ENCODE measurements at regions not wholly inside any gene's neighbourhood (a gene's known extent, or its start where the extent isn't known, plus 50 kb on each side); places are given as distances from the start of the nearest gene placed in this dataset.
"Not testable (repeated sequence)": the region's sequence is repeated elsewhere in the genome, so short reads cannot be mapped to it uniquely, and the experiment has no call there.

DNA sequence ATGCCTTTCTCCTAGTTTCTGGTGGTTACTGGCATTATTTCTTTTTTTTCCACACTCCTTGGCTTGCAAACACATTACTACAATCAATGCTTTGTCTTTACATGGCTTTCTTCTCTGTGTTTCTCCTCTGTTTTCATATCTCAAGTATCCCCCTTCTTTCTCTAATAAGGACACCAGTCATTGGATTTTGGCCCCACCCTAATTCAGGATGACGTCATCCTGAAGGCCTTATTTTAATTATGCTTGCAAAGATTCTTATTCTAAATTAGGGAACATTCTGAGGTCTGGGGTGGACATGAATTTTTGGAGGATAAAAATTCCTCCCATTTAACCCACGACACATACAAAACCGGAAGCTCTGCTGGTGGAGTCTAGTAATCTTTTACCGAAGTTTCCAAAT lies 1556.6 kb downstream of the DPP10 start:
- peaks cover 0 to 5% of the 10 kb centered on the region in 2 donors for H3K9me3 ChIP-seq
- no peaks in the 10 kb centered on the region for H3K36me3 ChIP-seq
- no peak for DNase-seq (ENCODE audit: low spot score in 2 of 2)
- no peak overlapping the region for H3K4me3 ChIP-seq
- intact Hi-C loops (cut with DNase I; ENCODE audit: low total_unique reads): no loop called here
- H3K27me3 ChIP-seq: no peaks in the 10 kb centered on the region
- TF ChIP-seq POLR2AphosphoS5 (IDR thresholded peaks at IDR 0.05): no peak
- TF ChIP-seq POLR2A (IDR thresholded peaks at IDR 0.05): no peak
- TF ChIP-seq, protein P1, sequence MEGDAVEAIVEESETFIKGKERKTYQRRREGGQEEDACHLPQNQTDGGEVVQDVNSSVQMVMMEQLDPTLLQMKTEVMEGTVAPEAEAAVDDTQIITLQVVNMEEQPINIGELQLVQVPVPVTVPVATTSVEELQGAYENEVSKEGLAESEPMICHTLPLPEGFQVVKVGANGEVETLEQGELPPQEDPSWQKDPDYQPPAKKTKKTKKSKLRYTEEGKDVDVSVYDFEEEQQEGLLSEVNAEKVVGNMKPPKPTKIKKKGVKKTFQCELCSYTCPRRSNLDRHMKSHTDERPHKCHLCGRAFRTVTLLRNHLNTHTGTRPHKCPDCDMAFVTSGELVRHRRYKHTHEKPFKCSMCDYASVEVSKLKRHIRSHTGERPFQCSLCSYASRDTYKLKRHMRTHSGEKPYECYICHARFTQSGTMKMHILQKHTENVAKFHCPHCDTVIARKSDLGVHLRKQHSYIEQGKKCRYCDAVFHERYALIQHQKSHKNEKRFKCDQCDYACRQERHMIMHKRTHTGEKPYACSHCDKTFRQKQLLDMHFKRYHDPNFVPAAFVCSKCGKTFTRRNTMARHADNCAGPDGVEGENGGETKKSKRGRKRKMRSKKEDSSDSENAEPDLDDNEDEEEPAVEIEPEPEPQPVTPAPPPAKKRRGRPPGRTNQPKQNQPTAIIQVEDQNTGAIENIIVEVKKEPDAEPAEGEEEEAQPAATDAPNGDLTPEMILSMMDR (IDR thresholded peaks at IDR 0.05): no peak
- H3K4me1 ChIP-seq: no peaks in the 10 kb centered on the region
- no peak overlapping the region for H3K27ac ChIP-seq

DNA sequence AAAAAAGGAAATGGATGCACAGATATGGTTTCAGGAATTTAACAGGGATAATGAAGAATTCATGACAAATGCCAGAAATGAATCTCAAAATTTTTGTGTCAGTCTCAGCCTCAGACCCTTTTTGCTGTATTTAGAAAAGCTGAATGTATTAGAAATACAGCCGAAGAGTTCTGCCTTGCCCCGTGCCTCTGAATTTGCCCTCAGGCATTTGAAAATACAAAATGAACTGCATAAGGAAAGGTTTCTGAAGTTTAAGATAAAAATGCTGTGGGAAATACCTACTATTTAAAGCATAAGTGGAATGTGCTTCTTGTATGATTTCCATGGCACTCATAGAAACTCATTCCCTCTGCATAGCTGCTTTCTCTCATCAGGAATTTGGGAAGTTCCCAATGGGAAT lies 1580.6 kb downstream of the DPP10 start:
- Histone ChIP-seq H3K4me3 (no peak overlapping the region), H3K27me3 (no peaks in the 10 kb centered on the region), H3K4me1 (no peaks in the 10 kb centered on the region), H3K27ac (no peak overlapping the region), H3K9me3 (no peaks in the 10 kb centered on the region), H3K36me3 (no peaks in the 10 kb centered on the region)
- intact Hi-C loops (cut with DNase I; ENCODE audit: low total_unique reads): no loop called here
- TF ChIP-seq, protein P1 (IDR thresholded peaks at IDR 0.05): no peak
- no peak for TF ChIP-seq POLR2A (IDR thresholded peaks at IDR 0.05)
- no peak for DNase-seq (ENCODE audit: low spot score in 2 of 2)

DNA sequence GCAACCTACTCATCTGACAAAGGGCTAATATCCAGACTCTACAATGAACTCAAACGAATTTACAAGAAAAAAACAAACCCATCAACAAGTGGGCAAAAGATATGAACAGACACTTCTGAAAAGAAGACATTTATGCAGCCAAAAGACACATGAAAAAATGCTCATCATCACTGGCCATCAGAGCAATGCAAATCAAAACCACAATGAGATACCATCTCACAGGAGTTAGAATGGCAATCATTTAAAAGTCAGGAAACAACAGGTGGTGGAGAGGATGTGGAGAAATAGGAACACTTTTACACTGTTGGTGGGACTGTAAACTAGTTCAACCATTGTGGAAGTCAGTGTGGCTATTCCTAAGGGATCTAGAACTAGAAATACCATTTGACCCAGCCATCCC lies 1596.3 kb downstream of the DPP10 start:
- intact Hi-C loops (cut with DNase I; ENCODE audit: low total_unique reads); DNase-seq (ENCODE audit: low spot score in 2 of 2); H3K27me3 ChIP-seq; H3K4me1 ChIP-seq; H3K9me3 ChIP-seq; H3K27ac ChIP-seq; H3K4me3 ChIP-seq; H3K36me3 ChIP-seq: not testable (repeated sequence)

DNA sequence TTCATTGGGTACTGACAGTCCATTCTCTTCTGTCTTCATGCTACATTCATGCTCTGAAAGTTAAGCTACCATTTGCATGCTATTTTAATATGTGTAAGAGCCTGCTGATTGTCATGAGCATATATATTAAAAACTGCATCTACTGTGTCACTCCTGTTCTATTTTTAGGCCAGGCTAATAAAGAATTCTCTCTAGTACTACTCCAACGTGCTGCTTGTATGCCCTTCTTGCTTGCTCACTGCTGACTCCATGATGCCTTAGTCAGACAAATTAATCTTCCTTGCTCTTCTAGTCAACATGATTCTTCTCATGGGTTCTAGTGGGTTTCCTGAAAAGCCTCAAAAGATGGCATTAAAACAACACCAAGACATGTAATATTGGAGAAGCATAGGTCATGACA lies 1600.1 kb downstream of the DPP10 start:
- Histone ChIP-seq H3K27me3 (no peaks in the 10 kb centered on the region), H3K36me3 (no peaks in the 10 kb centered on the region), H3K4me3 (no peak overlapping the region), H3K9me3 (no peaks in the 10 kb centered on the region), H3K27ac (no peak overlapping the region), H3K4me1 (no peaks in the 10 kb centered on the region)
- intact Hi-C loops (cut with DNase I; ENCODE audit: low total_unique reads): loop anchor here (5.0 kb wide), 1 partner anchor 525 kb away; no protein-coding TSS in a partner anchor
- DNase-seq (ENCODE audit: low spot score in 2 of 2): no peak
- TF ChIP-seq POLR2AphosphoS5 (IDR thresholded peaks at IDR 0.05): no peak
- TF ChIP-seq POLR2A (IDR thresholded peaks at IDR 0.05): no peak
- TF ChIP-seq, protein P1 (IDR thresholded peaks at IDR 0.05): no peak

DNA sequence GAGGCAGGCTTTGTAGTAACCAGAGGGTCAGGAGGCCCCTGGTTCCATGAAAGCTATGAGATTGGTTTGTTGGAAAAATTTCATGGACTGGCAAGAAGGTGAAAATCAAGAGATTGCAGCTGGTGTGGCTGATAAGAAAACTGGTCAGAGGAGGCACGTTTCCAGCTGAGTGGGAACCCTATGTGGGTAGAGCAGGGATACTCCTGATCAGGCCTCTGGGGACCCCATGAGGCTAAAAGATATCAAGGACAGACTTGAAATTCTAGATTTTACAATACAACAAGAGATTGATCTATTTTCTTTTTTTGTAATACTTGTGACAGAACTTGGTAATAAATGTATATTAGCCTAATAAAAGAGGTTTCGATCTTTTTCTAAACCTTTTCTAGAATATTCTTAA lies 1615.1 kb downstream of the DPP10 start:
- Histone ChIP-seq H3K9me3 (no peaks in the 10 kb centered on the region), H3K27ac (no peak overlapping the region), H3K27me3 (no peaks in the 10 kb centered on the region), H3K4me1 (no peaks in the 10 kb centered on the region), H3K4me3 (no peak overlapping the region), H3K36me3 (no peaks in the 10 kb centered on the region)
- intact Hi-C loops (cut with DNase I; ENCODE audit: low total_unique reads): no loop called here
- DNase-seq (ENCODE audit: low spot score in 2 of 2): no peak
- TF ChIP-seq, protein P1 (IDR thresholded peaks at IDR 0.05): no peak
- no peak for TF ChIP-seq POLR2A (IDR thresholded peaks at IDR 0.05)
- TF ChIP-seq POLR2AphosphoS5 (IDR thresholded peaks at IDR 0.05): no peak

DNA sequence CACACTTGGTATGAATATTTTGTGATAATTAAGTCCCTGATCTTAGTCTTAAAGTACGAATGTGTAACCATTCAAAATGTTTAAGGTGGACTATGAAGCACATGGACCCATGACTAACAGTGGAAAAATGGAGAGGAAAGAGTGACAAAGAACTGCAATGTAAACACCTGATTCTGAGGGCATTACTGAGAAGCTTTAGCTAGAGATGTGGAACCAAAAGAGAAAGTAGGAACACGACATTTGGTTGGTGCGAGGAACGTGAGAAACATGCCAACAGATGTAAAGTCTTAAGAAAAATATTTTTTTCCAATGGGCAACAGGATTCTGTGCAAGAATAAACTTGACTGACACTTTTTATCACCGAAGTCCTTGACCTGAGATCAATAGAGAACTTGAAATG lies 1618.6 kb downstream of the DPP10 start:
- no peaks in the 10 kb centered on the region for H3K9me3 ChIP-seq
- intact Hi-C loops (cut with DNase I; ENCODE audit: low total_unique reads): no loop called here
- H3K4me3 ChIP-seq: no peak overlapping the region
- DNase-seq (ENCODE audit: low spot score in 2 of 2): no peak
- H3K27ac ChIP-seq: no peak overlapping the region
- H3K27me3 ChIP-seq: no peaks in the 10 kb centered on the region
- no peaks in the 10 kb centered on the region for H3K4me1 ChIP-seq
- TF ChIP-seq POLR2AphosphoS5 (IDR thresholded peaks at IDR 0.05) (no peak), POLR2A (IDR thresholded peaks at IDR 0.05) (no peak)
- TF ChIP-seq, protein P1 (IDR thresholded peaks at IDR 0.05): no peak
- no peaks in the 10 kb centered on the region for H3K36me3 ChIP-seq

Data from breast epithelium (tissue), 4 donors.